ENCODE measurements at regions not wholly inside any gene's neighbourhood (a gene's known extent, or its start where the extent isn't known, plus 50 kb on each side); places are given as distances from the start of the nearest gene placed in this dataset.

GRCh38 chr5:6926491-6927038 lies 213.3 kb downstream of the TENT4A start:
- Histone ChIP-seq H2AFZ (ENCODE audit: low read length) (no peak overlapping the region), H3K9me2 (ENCODE audit: low read depth, low read length) (no peaks in the 10 kb centered on the region), H3K9me3 (ENCODE audit: low read length) (no peaks in the 10 kb centered on the region), H3K27me3 (ENCODE audit: insufficient read depth, low read length) (no peaks in the 10 kb centered on the region), H3K79me2 (ENCODE audit: insufficient read depth, low read length) (no peaks in the 10 kb centered on the region), H3F3A (ENCODE audit: insufficient read depth, low read length) (no peaks in the 10 kb centered on the region), H3K4me3 (ENCODE audit: low read depth, low read length, poor library complexity, severe bottlenecking) (no peak overlapping the region), H3K9ac (ENCODE audit: low read length) (no peak overlapping the region), H3K4me1 (ENCODE audit: insufficient read depth, low read length, severe bottlenecking) (no peaks in the 10 kb centered on the region), H3K36me3 (ENCODE audit: insufficient read depth, low read length) (no peaks in the 10 kb centered on the region), H4K20me1 (ENCODE audit: insufficient read depth, low read length) (no peaks in the 10 kb centered on the region), H3K27ac (ENCODE audit: low read depth, low read length, poor library complexity, severe bottlenecking) (no peak overlapping the region), H3K4me2 (ENCODE audit: low read length) (no peak overlapping the region)
- no peak for TF ChIP-seq EZH2 (IDR thresholded peaks at IDR 0.05; ENCODE audit: borderline replicate concordance, low read length)
- no peak for TF ChIP-seq CTCF (IDR thresholded peaks at IDR 0.05; ENCODE audit: low read length)

- TF ChIP-seq EZH2 (IDR thresholded peaks at IDR 0.05; ENCODE audit: borderline replicate concordance, low read length) (no peak), CTCF (IDR thresholded peaks at IDR 0.05; ENCODE audit: low read length) (no peak)
- no peaks in the 10 kb centered on the region for H3K27me3 ChIP-seq (ENCODE audit: insufficient read depth, low read length)
These were observed 222.8 kb downstream of the TENT4A start for GRCh38 chr5:6936031-6936430.

GRCh38 chr5:6937677-6938076 lies 224.4 kb downstream of the TENT4A start:
- H3K9me2 ChIP-seq (ENCODE audit: low read depth, low read length), result no peaks in the 10 kb centered on the region
- H3K36me3 ChIP-seq (ENCODE audit: insufficient read depth, low read length), result no peaks in the 10 kb centered on the region
- H3K4me3 ChIP-seq (ENCODE audit: low read depth, low read length, poor library complexity, severe bottlenecking), result no peak overlapping the region
- H3K9ac ChIP-seq (ENCODE audit: low read length), result no peak overlapping the region
- no peaks in the 10 kb centered on the region for H3K4me1 ChIP-seq (ENCODE audit: insufficient read depth, low read length, severe bottlenecking)
- H3F3A ChIP-seq (ENCODE audit: insufficient read depth, low read length), result no peaks in the 10 kb centered on the region
- H3K27me3 ChIP-seq (ENCODE audit: insufficient read depth, low read length), result no peaks in the 10 kb centered on the region
- H4K20me1 ChIP-seq (ENCODE audit: insufficient read depth, low read length), result no peaks in the 10 kb centered on the region
- no peaks in the 10 kb centered on the region for H3K9me3 ChIP-seq (ENCODE audit: low read length)
- no peak overlapping the region for H3K4me2 ChIP-seq (ENCODE audit: low read length)
- no peaks in the 10 kb centered on the region for H3K79me2 ChIP-seq (ENCODE audit: insufficient read depth, low read length)
- no peak overlapping the region for H3K27ac ChIP-seq (ENCODE audit: low read depth, low read length, poor library complexity, severe bottlenecking)
- no peak overlapping the region for H2AFZ ChIP-seq (ENCODE audit: low read length)
- no peak for TF ChIP-seq CTCF (IDR thresholded peaks at IDR 0.05; ENCODE audit: low read length)
- TF ChIP-seq EZH2 (IDR thresholded peaks at IDR 0.05; ENCODE audit: borderline replicate concordance, low read length), result no peak

More at GRCh38 chr5:6936031-6936430, 222.8 kb downstream of the TENT4A start:
- no peak overlapping the region for H3K27ac ChIP-seq (ENCODE audit: low read depth, low read length, poor library complexity, severe bottlenecking)
- no peak overlapping the region for H2AFZ ChIP-seq (ENCODE audit: low read length)
- no peaks in the 10 kb centered on the region for H3K4me1 ChIP-seq (ENCODE audit: insufficient read depth, low read length, severe bottlenecking)
- H3K9ac ChIP-seq (ENCODE audit: low read length), result no peak overlapping the region
- no peaks in the 10 kb centered on the region for H4K20me1 ChIP-seq (ENCODE audit: insufficient read depth, low read length)
- H3K4me2 ChIP-seq (ENCODE audit: low read length), result no peak overlapping the region
- H3K36me3 ChIP-seq (ENCODE audit: insufficient read depth, low read length), result no peaks in the 10 kb centered on the region
- no peaks in the 10 kb centered on the region for H3F3A ChIP-seq (ENCODE audit: insufficient read depth, low read length)
- no peaks in the 10 kb centered on the region for H3K9me2 ChIP-seq (ENCODE audit: low read depth, low read length)
- H3K4me3 ChIP-seq (ENCODE audit: low read depth, low read length, poor library complexity, severe bottlenecking), result no peak overlapping the region
- H3K9me3 ChIP-seq (ENCODE audit: low read length), result no peaks in the 10 kb centered on the region
- H3K79me2 ChIP-seq (ENCODE audit: insufficient read depth, low read length), result no peaks in the 10 kb centered on the region
